HG03469 (cell line): ENCODE measurements at regions not wholly inside any gene's neighbourhood (a gene's known extent, or its start where the extent isn't known, plus 50 kb on each side); places are given as distances from the start of the nearest gene placed in this dataset.
A peak's percentile ranks its signal among the peaks of the same experiment; 100 is the strongest.
"Not testable (repeated sequence)": the region's sequence is repeated elsewhere in the genome, so short reads cannot be mapped to it uniquely, and the experiment has no call there.

Experiments
- ATAC-seq: cut with Tn5 transposase; IDR thresholded peaks from one replicate; pipeline ENCODE4 v1.9.1; 2021; ENCODE audit warnings: mild to moderate bottlenecking, moderate library complexity, moderate number of reproducible peaks; ENCODE audit not compliant: unreplicated experiment

DNA sequence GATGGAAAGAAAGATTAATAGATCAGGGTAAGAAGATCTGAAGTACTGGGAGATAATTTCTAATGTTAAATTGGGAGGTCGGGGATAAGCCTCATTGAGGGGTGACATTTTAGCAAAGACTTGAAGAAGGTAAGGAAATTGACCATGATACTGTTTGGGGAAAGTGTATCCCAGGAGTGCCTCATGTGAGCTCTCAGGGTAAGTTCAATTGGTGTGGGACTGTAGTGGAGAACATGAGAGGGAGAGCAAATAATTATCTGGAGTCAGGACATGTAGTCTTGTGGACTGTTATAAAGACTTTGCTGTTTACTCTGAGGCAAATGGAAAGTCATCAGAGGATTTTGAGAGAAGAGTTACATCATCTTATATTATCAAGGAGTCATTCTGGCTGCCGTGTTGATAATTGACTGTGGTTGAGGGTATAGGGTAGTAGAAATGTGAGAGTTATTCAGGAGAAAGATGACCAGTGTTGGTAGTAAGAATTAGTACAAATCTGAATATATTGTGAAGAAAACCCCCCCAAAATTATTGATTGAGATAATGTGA is 624.4 kb downstream of the ADCYAP1 start:
- ATAC-seq: no peak

DNA sequence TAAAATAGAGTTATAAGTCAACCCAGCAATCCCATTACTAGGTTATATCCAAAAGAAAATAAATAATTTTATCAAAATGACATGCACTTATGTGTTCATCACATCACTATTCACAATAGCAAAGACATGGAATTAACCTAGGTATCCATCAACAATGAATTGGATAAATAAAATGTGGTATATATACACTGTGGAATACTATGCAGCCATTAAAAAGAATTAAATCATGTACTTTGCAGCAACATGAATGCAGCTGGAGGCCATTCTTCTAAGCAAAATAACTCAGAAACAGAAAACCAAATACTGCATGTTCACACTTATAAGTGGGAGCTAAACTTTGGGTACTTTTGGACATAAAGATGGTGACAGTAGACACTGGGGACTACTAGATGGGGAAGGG is 626.0 kb downstream of the ADCYAP1 start:
- ATAC-seq: no peak

DNA sequence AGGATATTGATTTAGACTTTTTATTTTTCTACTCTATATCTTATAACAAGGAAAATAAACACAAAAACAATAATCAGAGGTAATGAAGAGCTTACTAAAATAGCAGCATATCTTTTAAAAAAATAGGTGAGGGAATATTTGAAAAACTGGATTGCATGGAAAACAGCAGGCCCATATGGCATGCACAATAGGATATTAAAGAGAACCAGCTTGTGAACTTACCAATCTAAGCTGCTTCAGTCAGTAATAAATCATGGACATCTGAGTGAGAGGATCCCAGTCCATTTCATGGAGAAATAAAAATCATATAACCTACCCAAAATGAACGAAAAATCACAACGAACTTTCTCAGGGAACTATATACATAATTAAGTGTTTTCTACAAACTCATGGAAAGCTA is 634.6 kb downstream of the ADCYAP1 start:
- no peak for ATAC-seq

DNA sequence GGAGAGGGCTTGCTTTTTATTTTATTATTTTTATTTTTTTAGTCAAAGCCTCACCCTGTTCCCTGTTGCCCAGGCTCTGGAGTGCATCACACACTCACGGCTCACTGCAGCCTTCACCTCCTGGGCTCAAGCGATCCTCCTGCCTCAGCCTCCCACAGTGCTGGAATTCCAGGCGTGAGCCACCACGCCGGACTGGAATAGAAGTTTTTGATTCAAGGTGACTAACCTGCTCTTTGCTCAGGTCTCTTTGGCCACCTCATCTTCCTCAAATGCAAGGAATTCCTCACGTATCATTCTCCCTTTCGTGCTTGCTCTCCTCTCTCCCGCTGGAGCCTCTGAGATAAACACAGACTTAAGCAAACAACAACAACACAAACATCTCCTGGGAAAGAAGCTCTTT is 636.8 kb downstream of the ADCYAP1 start:
- no peak for ATAC-seq

DNA sequence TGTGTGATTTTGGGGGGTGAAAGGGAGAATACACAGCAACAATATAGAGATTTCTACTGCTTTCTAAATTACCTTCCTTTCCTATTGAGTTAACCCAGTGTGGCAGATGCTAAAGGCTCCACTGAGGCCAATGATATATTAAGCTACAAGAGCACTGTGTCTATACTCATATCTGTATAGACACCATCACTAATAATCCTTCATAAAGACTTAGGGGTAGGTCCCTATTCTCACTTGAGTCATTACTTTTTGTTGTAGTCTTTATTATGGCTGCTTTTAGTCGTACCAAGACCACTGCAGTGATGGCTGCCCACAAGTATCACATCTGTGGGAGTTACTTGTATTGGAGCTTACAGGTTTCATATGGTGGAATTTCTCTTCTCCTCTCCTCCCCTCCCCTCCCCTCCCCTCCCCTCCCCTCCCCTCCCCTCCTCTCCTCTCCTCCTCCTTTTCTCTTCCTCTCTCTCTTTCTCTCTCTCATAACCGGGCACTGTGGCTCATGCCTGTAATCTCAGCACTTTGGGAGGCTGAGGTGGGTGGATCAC is 637.6 kb downstream of the ADCYAP1 start:
- no peak for ATAC-seq

DNA sequence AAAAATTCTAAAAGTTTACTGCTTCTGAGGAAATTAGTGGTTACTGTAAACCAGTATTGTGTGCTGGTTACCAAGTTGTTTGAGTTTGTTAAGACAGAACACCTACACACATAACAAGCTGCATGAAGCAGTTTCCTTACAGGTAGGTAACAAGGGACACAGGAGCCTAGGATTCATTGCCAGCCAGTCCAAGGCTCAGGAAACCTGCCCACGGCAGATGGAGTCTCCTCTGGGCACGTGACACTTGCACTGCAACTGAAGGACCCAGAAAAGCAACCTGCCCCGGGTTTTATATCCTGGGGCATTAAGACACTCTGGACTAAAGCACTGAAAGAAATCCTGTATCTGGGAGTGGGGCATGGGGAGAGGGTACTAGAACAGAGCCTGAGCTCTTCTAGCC is 639.3 kb downstream of the ADCYAP1 start:
- no peak for ATAC-seq

DNA sequence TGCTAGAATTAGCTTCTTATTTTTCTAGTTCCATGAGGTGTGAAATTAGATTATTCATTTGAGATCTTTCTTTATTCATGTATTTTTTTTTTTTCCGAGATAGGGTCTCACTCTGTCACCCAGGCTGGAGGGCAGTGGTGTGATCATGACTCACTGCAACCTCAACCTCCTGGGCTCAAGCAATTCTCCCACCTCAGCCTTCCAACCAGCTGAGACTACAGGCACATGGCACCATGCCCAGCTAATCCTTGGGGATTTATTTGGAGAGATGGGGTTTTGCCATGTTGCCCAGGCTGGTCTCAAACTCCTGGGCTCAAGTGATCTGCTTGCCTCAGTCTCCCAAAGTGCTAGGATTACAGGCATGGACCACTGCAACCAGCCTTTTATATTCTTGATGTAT is 653.0 kb downstream of the ADCYAP1 start:
- ATAC-seq: not testable (repeated sequence)

DNA sequence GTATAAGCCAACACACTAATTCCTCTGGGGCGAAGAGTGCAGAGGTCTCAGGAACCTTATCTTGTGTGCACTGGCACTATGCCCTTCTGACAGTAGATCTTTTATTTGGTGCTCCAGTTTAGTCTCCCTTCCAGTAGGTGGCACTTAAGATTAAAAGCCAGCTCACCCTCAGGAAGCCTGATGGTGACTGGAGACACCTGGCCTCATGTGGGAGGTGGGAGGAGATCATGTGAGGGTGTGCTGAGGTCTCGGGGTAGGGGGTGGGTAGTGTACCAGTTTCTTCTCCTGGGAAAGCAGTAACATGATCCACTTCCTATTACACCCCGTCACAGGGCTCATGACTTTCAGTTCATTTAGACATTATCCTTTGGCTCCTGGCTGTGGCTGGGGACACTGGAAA is 654.9 kb downstream of the ADCYAP1 start:
- no peak for ATAC-seq

DNA sequence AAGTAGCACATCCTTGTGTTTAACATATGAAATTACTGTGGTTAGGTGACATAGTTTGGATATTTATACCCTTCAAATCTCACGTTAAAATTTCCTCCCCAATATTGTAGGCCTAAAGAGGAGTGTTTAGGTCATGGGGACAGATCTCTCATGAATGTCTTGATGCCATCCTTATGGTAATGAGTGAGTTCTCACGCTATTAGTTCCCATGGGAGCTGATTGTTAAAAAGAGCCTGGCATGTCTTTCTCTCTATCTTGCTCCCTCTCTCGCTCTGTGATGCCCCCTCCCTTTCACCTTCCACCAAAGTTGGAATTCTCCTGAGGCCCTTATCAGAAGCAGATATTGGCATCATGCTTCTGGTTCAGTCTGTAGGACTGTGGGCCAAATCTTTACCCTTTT is 660.1 kb downstream of the ADCYAP1 start:
- ATAC-seq: no peak

DNA sequence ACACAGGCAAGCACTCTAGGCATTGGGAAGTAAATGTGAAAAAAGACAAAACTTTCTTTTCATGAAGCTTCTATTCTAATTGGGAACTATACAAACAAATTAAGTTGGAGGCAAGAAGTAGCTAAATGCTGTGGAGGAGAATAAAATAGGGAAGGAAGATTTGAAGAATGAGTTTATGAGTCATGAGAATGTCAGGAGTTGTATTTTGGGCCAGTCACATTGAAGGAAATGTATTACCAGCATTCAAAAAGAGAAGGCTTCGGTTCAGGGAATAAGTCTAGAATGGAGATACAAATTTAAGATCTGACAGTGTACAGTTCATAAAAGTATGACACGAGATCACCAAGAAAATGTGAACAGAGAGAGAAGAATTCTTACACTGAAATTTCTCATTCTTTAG is 666.5 kb downstream of the ADCYAP1 start:
- ATAC-seq: no peak

DNA sequence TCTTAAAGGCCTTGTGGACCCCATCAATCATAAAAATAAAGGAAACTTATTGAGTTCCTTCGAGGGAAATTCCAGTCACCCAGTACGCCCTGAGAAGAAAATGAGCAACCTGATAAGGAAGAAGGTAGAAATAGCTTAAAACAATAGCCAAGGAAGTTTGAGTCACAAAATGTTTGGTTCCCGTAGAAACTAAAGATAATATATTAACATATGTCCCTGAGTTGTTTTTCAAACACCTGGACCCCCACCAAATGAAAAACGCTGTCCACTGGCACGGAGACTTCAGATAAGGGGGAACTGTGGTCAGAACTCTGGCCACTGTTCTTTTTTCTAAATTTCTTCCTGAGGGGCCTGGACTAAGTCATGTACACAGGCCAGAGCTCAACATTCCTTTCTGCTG is 669.1 kb downstream of the ADCYAP1 start:
- ATAC-seq: no peak

DNA sequence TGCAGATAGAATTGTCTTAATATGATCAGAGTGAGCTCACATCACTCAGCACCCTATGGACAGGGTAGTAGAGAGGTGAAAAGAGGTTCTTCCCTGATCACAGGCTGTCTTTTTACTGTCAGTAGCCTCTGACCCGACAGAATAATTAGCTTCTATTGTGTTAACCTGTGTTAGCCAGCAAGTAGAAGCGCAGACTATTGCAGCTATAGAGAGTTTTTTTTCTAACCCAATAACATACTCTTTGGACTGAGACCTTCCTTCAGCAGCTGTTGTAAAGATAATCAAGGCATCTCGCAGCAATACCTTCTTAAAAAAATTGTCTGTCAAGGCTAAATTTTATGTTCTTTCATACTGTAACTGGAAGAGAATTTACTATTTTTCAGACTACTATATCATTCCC is 670.4 kb downstream of the ADCYAP1 start:
- no peak for ATAC-seq

DNA sequence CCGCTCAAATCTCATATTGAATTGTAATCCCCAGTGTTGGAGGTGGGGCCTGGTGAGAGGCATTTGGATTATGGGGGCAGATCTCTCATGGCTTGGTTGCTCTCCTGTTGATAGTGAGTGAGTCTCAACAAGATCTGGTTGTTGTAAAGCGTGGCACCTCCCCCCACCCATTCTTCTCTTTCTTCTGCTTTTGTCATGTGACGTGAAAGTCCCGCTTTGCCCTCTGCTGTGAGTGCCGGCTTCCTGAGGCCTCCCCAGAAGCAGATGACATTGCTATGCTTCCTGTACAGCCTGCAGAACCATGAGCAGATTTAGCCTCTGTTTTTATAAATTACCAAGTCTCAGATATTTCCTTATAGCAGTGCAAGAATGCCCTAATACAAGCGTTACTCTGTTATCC is 673.8 kb downstream of the ADCYAP1 start:
- ATAC-seq: no peak

DNA sequence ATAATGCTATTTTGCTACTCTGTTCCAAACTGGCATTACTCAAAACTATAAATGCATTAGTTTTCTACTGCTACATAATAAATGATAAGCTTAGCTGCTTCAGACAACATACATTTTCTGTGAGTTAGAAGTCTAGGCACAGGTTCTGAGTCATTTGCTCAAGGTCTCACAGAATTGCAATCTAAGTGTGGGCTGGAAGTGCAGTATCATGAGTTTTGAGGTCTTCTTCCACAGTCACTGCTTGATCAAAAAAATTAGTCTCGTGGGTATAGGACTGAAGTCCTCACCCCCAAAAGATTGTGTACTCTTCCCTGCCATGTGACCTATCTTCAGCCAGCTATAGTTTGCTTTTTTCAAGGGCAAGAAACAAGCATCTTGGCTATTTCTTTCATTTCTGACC is 676.9 kb downstream of the ADCYAP1 start:
- ATAC-seq: no peak

DNA sequence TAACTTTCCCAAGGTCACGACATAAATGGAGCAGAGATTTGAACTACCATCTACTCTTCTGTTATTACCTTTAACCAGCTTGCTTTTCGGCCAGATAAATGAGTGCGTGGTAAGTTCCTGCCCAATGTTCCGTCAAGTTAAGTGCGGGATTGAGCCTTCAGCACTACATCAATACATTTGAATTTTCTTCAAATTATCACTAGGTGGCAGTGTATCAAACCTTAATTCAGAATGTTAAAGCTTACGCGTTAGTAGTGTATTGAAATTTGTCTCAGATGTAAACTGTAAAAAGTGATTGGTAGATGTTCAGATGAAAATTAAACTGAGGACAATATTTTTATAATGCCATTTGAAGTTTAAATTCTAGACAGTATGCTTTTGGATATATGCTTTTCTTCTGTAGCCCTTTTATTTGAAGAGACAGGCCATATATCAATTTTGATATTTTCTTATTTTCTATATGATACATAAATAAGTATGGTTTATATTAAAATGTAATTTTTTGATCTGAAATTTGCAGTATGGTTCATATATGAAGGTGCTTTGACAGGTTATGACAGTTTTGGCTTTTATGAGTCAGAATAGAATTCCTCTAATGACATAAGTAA is 681.3 kb downstream of the ADCYAP1 start:
- peak; percentile 81 for ATAC-seq

DNA sequence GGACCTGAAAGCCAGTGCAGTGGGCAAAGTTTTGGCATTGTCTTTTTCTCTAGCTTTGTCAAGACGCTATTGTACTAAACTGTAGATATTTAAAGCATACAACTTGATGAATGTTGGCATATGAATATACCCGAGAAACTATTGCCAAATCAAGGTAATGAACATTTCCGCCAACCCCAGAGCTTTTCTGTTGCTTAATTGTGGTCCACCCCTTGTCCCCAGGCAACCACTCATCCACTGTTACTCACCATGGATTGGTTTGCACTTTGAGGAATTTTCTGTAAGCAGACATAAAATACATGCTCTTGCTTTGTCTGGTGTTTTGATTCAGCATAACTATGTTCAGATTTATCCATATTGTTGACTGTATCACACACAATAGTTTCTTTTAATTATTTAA is 688.4 kb downstream of the ADCYAP1 start:
- ATAC-seq: no peak

DNA sequence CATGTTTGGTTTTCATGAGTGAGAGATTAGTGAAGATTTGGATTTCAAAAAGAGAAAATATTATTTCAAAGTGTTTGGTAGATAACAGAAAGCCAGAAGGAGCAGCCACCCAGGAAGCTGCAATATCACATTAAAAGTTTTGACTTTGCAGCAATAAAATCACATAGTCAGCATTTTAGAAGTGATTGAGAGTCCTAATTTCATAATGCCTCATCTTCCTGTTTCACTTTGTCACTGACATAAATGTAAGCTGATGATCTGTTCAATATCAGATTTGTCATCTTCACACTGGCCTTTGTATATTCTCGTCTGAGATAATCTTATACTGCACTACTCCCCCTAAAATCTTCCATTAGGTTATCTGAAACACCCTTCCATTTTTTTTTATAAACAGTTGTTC is 690.5 kb downstream of the ADCYAP1 start:
- ATAC-seq: no peak

DNA sequence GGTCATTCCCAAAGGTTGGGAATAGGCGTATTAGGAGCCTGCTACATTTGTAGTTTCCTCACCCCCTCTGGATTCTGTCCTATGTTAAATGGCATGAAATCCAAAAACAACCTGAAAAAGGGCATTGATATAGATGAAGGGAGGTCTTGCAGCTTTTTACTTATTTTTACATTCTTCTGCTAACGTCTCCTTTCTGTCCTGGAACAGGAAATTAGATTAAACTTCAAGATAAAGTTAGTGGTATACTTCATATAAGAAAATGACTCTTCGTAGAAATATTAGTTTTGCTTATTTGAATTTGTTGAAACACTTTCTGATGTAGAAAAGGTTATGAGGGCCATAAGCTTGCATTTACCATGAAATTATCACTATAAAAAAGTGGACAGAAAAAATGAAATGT is 694.5 kb downstream of the ADCYAP1 start:
- ATAC-seq: no peak

DNA sequence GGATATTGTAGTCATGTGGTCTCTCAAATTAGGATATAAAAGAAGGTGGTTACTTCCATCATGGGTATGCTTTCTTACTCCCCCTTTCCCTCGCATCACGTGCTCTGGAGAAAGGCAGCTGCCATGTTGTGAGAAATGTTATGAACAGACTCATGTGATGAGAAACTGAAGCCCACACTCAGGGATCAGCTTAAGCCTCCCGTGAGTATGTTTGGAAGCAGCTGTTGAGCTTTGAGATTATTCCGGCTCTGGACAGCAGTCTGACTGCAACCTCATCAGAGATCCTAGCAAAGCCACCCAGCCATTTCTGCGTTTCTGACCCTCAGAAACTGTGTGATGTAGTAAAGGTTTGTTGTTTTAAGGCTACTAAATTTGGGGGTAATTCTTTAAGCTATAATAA is 700.1 kb downstream of the ADCYAP1 start:
- ATAC-seq: no peak

DNA sequence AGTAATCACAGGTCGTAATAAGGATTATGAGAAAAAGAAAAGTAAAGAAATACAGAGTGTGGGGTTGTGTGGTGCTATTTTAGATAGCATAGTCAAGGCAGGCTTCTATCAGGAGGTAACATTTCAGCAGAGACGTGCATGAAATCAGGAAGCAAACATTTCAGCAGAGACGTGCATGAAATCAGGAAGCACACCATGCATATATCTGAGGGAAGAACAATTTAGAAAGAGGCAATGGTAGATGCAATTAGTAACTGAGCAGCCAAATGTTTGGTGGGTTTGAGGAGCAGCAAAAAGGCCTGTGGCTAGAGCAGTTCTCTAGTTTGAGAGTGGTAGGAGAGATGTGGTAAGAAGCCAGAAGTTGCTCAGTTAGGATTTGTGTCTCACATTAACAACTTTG is 713.7 kb downstream of the ADCYAP1 start:
- ATAC-seq: no peak

DNA sequence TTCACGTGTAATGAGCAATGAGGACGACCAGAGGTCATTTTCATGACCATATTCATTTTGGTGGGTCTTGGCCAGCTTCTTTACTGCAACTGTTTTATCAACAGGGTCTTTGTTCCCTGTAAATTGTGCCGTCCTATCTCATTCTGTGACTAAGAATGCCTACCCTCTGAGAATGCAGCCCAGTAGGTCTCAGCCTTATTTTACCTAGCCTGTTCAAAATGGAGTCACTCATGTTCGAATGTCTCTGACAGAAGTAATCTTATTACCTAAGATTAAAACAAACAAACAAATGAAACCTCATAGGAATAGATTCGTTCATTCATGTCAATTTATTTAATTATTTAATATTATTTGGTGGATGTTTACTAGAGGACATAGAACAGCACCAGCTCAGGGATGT is 714.8 kb downstream of the ADCYAP1 start:
- no peak for ATAC-seq

DNA sequence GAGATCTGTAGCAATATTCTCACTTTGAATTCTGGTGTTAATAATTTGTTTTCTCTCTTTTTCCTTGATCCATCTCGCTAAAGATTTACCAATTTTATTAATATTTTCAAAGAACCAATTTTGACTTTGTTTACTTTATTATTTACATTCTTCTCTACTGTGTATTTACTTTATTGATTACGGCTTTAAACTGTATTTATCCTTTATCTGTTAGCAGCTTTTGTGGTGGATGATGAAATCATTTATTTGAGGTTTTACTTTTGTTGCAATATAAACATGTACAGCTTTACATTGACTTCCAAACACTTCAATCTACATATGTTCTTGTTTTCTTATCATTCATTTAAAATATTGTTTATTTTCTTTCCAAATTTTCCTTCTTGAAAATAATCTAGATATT is 719.9 kb downstream of the ADCYAP1 start:
- no peak for ATAC-seq

DNA sequence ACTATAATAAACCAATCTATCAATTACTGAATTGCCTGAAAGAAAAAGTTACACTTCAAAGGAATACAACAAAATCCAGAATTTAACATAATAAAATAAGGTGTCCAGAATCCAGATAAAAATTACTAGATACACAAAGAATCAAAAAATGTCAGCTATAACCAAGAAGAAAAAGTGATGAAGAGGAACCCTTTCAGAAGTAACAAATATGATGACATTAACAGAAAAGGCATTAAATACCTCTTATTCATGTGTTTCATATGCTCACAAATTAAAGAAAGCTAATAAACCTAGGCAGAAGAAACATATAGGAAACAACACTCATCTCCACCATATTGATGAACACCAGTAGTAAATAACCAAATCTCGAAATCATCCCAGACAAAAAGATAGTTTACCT is 722.8 kb downstream of the ADCYAP1 start:
- ATAC-seq: no peak
